HG03558 (cell line): ENCODE measurements at regions not wholly inside any gene's neighbourhood (a gene's known extent, or its start where the extent isn't known, plus 50 kb on each side); places are given as distances from the start of the nearest gene placed in this dataset.
"Not testable (repeated sequence)": the region's sequence is repeated elsewhere in the genome, so short reads cannot be mapped to it uniquely, and the experiment has no call there.

ENCODE experiments used
- ATAC-seq: cut with Tn5 transposase; IDR thresholded peaks from one replicate; pipeline ENCODE4 v1.9.1; 2021; ENCODE audit warnings: moderate number of reproducible peaks; ENCODE audit not compliant: unreplicated experiment; ENCODE audit errors: extremely low read depth

- ATAC-seq = not testable (repeated sequence)
These were observed 125.3 kb downstream of the GOLGA6L4 start for GRCh38 chr15:84360902-84361301.

DNA sequence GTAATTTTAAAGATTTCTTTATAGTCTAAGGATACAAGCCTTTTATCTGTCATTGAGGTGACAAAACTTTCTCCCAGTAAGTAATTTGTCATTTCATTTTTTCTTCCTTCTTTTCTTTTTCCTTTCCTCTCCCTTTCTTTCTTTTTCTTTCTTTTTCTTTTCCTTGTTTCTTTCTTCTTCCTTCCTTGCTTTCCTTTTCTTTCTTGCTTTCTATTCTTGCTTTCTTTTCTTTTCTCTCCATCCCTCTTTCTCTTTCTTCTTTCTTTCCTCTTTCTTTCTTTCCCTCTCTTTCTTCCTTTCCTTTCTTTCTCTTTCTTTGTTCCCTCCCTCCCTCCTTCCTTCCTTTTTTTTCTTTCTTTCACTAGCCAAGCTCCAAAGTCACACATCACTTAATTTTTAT lies 148.8 kb downstream of the GOLGA6L4 start:
- not testable (repeated sequence) for ATAC-seq

DNA sequence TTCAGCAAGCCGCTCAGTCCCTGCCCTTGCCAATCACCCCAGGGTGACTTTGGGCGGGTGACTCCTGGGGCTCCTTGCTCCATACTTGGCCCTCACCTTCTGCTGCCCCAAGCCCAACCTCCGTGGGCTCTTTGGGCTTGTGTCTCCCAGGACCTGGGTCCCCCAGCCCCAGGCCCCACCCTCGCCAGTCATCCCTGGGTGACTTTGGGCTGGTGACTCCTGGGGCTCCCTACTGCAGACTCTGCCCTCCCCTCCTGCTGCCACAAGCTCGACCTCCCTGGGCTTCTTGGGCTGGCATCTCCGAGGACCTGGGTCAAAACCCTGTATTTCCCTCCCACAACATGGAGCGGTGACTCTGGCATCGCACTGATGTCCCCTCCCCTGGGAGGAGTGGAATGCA lies 151.5 kb downstream of the GOLGA6L4 start:
- ATAC-seq = no peak

DNA sequence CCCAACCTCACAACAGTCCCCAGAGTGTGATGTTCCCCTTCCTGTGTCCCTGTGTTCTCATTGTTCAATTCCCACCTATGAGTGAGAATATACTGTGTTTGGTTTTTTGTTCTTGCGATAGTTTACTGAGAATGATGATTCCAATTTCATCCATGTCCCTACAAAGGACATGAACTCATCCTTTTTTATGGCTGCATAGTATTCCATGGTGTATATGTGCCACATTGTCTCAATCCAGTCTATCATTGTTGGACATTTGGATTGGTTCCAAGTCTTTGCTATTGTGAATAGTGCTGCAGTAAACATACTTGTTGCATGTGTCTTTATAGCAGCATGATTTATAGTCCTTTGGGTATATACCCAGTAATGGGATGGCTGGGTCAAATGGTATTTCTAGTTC lies 152.6 kb downstream of the GOLGA6L4 start:
- not testable (repeated sequence) for ATAC-seq

GRCh38 chr15:84388638-84389037 lies 153.1 kb downstream of the GOLGA6L4 start:
- ATAC-seq = not testable (repeated sequence)

- not testable (repeated sequence) for ATAC-seq
These were observed 154.8 kb downstream of the GOLGA6L4 start for GRCh38 chr15:84390324-84390723.

GRCh38 chr15:84391191-84391590 lies 155.6 kb downstream of the GOLGA6L4 start:
- ATAC-seq = no peak

DNA sequence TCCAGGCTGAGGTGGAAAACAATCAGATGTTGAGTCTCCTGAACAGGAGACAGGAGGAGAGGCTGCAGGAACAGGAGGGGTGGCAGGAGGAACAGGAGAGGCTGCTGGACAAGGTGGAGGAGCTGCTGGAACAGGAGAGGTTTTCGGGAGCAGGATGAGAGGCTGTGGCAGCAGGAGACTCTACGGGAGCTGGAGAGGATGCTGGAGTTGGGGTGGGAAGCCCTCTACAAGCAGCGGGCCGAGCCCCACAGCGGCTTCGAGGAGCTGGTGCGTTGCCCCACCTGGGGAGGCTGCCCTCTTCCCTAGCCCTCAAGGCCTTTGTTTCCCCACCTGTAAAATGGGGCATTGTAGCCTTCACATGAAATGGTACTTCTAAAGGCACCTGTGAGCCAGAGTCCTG lies 156.4 kb downstream of the GOLGA6L4 start:
- ATAC-seq = not testable (repeated sequence)

- not testable (repeated sequence) for ATAC-seq
These were observed 157.9 kb downstream of the GOLGA6L4 start for GRCh38 chr15:84393386-84393936.

DNA sequence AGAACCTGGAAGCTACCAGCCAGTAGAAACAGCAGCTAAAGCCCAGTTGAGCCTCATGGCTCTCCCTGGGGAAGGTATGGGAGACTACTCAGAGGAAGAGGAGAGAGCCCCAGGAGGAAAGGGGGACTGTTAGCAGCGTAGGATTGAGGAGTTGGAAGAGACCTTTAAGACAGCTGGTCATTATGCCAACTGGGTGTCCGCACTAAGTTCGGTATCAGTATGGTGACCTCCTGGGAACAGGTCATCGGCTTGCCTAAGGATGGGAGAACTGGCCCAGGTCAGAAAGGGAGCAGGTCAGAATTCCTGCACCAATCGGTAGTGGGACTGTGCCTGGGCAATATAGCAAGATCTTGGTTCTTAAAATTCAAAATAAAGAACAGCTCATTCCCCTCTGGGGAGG lies 158.4 kb downstream of the GOLGA6L4 start:
- ATAC-seq = not testable (repeated sequence)

- ATAC-seq = not testable (repeated sequence)
These were observed 159.8 kb downstream of the GOLGA6L4 start for GRCh38 chr15:84395384-84395783.

GRCh38 chr15:84395881-84396280 lies 160.3 kb downstream of the GOLGA6L4 start:
- not testable (repeated sequence) for ATAC-seq

DNA sequence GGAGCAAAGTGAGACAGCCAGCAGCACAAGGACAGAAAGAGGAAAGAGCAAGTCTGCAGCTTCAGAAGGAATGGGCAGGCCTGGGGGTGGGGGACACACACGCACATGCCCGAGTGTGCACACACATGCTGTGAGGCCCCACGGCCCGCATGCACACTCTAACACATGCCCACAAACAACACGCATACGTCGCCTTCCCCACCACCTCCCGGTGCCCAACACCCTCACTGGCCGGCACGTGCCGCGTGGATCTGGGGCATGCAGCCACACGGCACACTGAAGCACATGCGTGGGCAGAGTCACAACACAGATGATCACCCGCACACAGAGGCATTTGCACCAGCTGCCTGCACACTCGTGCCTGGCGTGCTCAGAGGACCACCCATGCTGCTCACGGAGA lies 161.5 kb downstream of the GOLGA6L4 start:
- not testable (repeated sequence) for ATAC-seq

DNA sequence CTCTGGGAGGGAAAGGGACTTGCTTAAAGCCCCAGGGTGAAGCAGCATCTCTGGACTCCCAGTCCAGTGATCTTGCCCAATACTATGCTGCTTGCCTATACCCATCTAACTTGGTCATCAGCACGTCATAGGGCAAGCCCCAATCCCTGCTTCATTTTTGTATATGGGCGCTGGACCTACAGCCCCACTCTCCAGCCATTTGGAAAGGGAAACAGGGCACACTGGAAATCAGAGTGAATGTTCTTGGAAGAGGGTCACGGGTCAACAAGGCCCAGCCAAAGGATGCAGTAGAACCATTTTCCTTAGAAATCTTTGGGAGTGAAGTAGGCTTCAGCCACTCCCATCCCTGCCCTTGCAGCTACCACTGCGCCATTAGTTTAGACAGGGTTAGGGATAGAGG lies 162.5 kb downstream of the GOLGA6L4 start:
- ATAC-seq = not testable (repeated sequence)

DNA sequence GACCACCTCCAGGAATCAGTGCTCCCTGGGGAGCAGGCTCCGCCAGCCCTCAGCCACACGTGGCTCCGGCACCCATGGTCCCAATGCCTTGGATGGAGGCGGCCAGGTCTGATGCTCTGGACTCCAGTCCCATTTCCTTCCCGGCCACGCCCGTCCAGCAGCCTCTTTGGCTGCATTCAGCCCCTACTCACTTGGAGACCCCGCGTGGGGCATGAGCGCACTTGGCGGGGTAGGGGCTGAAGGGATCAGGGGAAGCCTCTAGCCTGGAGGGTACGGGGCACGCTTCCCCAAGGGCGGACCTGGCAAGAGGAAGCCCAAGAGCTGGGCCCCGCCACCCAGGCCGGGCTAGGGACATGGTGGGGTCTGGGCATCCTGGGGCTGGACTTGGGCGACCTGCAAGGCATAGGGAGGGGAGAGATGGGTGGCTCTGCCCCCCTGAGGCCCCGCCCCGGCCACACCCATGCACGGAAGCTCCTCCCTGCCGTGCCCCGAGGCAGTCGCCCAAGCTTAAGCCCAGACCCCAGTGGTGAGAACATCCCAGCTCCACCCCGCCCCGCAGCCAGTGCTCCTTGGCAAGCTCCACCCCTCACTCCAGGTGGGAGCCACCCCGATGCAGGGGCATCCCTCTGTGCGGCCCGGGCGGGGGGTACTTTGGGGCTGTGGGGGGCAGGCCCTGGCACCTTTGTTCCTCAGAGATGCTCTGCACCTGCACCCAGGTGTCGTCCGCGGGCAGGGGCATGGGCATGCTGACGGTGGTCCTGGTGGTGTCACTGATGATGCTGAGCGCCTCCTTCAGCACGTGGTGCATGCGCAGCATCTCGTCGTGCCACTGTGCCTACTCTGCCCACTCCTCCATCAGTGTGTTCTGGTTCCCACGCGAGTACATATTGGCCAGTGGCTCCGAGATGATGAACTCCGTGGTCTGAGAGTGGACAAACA lies 163.5 kb downstream of the GOLGA6L4 start:
- ATAC-seq = no peak

DNA sequence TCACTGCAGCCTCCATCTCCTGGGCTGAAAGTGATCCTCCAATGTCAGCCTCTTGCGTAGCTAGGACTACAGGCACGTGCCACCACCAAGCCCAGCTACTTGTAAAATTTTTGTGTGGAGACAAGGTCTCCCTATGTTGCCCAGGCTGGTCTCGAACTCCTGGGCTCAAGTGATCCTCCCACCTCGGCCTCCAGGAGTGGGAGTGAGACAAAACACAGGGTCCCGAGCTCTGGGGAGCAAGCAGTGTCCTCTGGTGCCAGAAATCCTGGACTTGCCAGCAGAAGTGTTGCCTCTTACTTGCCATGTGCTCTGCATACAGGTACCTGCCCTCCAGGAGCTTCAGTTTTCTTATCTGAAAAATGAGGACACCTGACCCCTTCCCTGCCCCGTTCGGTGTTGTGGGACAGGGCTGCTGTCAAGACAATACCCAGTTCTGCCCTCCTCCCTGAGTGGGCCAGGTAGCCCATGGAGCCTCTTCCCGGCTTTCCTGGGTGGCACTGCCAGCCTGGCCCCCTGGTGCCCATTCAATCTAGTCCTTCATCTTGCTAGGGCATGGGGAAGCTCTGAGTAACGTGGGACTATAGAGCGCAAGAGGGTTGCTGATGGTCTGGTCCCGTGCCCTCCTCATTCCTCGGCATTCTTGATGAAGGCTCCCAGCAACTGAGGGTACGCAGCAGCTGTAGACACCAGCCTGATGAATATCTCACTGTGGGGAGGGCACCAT lies 164.6 kb downstream of the GOLGA6L4 start:
- ATAC-seq = no peak

- no peak for ATAC-seq
These were observed 165.2 kb downstream of the GOLGA6L4 start for GRCh38 chr15:84400820-84401219.

GRCh38 chr15:84401461-84401860 lies 165.9 kb downstream of the GOLGA6L4 start:
- ATAC-seq = not testable (repeated sequence)

GRCh38 chr15:84401891-84402840 lies 166.6 kb downstream of the GOLGA6L4 start:
- not testable (repeated sequence) for ATAC-seq
